HG03521 (cell line): ENCODE measurements at regions not wholly inside any gene's neighbourhood (a gene's known extent, or its start where the extent isn't known, plus 50 kb on each side); places are given as distances from the start of the nearest gene placed in this dataset.
"Not testable (repeated sequence)": the region's sequence is repeated elsewhere in the genome, so short reads cannot be mapped to it uniquely, and the experiment has no call there.

ENCODE experiments used
- ATAC-seq: cut with Tn5 transposase; IDR thresholded peaks from one replicate; pipeline ENCODE4 v1.9.1; 2021; ENCODE audit warnings: mild to moderate bottlenecking, moderate library complexity; ENCODE audit not compliant: unreplicated experiment

DNA sequence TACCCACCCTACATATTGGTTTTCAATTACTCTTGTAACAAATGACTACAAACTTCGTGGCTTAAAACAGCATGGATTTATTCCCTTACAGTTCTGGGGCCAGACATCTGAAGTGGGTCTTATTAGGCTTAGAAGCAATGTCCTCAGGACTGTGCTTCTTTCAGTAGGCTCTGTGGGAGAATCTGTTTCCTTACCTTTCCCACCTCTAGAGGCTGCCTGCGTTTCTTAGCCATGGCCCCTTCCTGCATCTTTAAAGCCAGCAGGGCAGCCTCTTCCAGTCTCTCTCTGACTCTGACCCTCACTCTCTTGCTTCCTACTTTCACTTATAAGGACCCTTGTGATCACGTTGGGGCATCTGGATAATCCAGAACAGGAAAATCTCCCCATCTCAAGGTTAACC is 252.5 kb upstream of the PGRMC2 start:
- no peak for ATAC-seq

DNA sequence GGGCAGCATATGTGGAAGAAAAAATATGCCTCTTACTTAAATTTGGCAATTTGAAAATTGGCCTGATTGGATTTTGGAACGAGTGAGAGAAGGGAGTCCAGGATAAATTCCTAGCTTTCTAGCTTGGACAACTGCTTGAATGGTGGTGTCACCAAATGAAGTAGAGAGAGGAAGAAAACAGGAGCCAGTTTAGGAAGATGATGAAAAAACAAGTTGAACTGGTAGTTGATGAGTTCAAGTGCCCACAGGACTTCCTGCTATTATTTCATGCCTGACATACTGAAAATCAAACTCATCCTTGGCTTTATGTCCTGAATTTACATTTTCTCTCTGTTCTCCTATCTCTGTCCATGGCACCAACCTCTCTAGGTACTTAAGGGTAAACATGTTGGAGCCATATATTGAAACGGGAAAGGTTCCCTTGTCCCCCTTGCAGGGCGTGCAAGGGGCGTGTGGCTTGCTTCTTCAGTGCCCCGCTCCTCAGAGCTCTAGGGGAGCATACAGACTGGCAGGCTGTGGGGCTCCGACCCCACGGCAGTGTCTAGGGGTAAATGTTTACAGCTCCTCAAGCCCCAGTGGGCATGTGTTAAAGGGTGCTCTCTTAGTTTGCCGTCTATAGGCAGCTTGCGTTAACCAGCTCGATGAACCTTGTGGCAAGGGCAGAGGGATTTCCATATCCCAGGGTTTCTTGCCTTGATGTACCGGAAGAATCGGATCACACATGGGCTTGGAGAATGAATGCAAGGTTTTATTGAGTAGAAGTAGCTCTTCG is 250.7 kb upstream of the PGRMC2 start:
- ATAC-seq, result no peak

DNA sequence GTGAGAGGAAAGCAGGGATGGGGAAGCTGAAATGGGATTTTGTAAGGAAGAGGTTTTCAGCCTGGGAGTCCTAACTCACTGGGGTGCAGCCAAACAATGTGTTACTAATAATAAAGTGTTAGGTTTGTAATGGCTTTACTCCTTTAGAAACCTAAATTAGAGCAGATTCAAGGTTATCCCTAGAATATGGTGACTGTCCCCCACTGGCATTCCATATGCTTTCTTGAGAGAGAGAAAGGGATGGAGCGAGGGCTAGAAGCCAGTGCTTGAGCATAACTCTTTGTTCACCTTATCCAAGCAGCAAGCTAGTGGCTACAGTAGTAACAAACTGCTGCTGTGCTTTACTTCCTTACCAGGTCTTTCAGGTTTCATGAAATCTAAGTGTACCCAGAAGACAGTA is 249.1 kb upstream of the PGRMC2 start:
- ATAC-seq, result no peak

DNA sequence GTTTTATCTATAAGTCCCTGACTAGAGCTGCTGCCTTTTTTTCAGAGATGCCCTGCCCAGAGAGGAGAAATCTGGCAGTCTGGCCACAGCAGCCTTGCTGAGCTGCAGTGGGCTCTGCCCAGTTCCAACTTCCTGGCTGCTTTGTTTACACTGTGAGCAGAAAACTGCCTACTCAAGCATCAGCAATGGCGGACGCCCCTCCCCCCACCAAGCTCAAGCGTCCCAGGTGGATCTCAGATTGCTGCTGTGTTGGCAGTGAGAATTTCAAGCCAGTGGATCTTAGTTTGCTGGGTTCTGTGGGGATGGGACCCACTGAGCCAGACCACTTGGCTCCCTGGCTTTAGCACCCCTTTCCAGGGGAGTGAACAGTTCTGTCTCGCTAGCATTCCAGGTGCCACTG is 247.9 kb upstream of the PGRMC2 start:
- ATAC-seq, result not testable (repeated sequence)

DNA sequence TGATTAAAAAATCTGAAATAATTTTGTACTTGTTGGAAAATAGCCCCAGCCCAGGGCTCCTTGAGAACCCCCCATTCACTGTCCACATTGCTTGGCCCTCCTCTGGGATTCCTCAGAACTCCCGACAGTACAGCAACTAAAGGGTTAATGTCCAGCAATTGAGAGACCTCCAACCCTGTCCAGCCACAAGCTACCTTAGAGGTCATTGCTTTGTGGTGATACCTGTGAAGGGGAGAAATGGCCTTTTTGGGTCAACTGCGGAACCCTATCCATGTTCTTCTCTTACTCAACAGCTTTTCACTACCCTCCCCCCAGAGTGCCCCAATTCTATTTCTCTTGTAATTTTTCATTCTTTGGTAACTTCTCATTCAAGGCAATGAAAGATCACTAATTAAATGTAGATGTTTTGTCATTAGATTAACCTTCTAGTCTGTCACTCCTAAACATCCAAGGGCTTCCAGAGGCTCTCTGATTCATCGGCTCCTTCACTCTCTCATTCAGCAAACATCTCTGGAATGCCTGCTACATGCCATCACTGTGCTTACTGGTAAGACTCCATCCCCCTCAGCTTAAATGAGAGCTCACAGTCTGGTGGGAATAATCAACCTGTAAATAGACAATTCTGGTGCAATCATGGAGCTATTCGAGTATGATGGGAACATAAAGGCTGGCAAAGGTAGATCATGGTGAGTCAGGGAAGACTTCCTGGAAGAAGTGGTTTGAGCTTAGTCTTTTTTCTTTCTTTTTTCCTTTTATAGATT is 241.4 kb upstream of the PGRMC2 start:
- ATAC-seq, result no peak

DNA sequence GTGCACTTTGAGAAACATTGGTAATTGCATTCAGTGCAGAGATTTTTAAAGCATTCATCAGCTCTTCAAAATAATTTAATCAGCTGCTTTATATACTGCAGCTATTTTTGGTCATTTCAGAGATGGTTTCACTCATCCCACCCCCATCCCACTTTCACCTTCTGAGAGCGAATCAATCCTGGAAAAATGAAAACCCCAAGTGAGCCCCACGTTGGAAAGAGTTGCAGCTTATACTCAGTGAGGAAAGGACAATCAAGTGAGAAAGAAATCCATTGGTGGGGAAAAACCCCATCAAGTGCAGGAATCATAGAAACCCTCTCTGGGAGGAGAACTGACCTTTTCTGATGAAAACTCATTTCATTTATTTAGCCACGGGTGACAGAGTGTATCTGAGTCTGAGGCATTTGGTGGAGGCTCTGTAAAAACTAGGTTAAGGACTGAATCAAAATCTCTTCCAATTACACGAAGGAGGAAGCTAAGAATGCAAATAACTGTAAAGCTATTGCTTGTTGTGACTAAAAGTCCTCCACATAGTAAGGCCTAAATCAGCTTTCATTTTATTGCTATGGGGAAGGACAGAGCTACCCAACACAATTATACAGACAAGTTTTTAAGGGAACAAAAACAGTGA is 240.4 kb upstream of the PGRMC2 start:
- no peak for ATAC-seq

DNA sequence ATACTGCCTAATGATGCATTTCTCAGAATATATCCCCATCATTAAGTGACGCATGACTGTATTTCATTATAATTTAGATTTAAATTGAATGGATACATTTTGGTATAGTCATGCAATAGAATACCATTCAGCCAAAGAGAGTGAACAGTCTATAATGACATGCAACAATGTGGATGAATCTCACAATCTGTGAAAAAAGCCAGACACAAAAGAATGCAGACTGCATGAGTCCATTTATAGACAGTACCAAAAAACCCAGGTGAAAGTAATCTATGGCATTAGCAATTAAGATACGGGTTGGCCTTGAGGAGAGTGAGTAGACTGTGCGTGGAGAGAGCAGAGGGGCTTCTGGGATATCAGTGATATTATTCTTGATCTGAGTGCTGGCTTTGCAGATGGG is 239.7 kb upstream of the PGRMC2 start:
- no peak for ATAC-seq

DNA sequence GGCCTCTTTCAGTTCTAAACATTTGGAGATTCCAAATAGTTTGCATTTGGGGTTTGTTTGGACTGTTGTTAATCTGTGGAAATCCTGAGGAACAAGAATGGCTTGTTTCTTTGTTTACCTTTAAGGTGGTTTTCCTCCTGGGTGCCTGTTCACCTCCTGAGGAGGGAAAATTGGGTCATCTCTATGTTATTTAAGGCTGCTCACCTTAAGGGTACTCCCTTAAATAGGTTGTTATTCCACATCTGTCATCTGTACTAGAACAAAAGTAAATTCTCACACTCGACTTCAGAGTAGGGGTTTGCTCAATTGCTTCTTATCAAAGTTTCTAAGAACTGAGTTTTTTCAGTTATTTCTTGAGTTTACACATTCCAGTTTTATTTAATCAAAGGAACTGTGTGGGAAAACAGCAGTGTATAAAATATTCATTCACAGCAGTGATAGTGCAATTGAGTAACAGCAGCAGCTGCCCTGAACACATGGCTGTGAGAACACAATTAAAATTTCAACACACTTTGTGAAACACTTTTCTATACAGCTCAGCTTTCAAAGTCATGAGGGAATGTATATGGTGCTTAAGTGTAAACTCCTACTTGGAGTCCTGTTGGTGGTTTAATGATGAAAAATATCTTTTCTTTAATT is 238.5 kb upstream of the PGRMC2 start:
- ATAC-seq, result no peak

DNA sequence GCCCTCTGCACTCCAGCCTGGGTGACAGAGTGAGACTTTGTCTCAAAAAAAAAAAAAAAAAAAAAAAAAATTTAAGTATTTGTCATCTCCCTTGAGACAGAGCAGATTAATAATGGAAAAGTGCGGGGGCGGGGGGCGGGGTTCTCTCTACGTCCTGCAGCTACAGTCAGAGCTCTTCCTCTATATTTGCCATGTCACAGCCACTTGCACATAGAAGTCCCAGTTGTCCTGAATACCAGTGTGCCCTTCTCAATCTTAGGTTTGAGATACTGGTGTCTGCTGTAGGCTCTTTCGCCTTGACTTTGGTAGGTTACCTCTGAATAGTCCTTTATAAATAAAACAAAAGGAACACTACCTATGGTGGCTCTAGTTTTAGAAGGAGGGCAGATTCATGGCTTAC is 237.8 kb upstream of the PGRMC2 start:
- no peak for ATAC-seq

DNA sequence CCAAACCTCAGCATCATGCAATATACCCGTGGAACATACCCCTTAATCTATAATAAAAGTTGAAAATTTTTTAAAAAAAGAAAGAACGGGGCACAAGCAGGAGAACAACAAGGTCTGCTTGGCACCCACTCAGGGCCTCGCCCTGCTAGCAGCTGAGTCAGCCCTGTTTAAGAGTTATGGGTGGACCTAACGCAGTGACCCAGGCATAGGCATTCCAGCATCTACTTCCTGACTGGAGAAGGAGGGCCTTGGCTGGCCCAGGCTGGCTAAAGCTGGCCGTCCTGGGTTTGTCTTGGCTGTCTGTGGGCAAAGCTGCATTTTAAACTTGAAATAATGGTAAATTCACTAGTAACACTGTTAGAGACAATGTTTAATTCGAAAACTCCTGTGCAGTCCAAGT is 236.7 kb upstream of the PGRMC2 start:
- ATAC-seq, result no peak

DNA sequence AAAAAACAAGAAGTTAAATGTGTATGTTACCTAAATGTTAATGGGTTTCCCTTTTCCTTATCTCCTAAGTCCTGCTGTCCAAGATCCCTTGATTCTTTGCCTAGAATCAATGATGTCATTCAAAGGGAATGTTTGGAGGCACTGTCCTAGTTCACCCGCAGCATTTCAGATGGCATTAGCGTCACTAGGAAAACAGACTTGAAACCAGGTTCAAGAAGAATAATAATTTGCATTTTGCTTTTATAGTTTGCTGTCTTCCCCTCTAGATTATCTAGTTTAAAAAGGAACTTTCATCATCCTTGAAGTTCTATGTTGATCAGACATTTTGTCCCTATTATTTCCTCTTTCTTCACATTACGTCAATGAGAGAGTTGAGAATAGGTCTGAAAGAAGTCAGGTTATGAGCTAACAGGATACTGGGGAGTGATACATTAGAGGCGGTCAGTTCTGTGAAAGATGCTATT is 234.1 kb upstream of the PGRMC2 start:
- ATAC-seq, result no peak

DNA sequence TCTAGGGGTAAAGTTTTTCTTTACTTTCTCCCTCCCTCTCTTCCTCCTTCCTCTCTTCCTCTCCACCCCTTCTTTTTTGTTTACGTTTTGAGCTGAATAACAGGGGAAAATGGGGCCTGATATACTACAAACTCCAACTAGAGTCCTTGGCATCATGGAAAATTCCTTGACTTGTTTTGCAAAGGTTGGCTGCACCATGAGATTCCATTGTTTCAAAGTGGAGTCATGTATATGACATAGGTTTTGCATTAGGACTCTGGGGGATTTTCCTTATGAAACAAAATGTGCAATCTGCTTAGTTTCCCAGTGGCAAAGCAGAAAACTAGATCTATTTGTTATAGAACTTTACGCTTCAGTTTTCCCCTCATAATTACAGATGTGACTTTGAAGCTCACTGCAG is 233.5 kb upstream of the PGRMC2 start:
- ATAC-seq, result no peak

DNA sequence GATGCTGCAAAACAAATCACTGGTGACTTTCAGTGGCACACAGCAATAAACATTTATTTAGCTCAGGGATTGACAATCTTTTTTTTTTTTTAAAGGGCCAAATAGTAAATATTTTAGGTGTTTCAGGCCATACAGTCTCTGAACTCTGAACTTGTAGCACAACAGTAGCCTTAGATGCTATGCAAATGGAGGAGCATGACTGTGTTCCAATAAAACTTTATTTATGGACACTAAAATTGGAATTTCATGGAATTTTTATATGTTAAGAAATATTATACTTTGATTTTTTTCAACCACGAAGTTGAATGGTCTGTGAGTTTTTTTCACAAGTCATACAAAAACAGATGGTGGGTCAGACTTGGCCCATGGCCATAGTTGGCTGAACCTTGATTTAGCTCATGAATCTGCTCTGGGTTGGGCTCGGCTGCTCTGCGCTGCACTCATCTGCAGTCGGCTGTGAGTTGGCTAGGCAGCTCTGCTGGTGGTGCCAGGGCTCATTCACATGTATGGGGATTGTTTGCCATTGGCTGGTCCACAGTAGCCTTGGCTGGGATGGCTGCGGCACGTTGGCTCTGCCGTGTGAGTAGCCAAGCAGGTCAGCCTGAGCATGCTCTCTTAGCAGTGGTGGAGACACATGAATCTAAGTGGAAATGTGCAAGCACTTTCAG is 231.7 kb upstream of the PGRMC2 start:
- no peak for ATAC-seq

DNA sequence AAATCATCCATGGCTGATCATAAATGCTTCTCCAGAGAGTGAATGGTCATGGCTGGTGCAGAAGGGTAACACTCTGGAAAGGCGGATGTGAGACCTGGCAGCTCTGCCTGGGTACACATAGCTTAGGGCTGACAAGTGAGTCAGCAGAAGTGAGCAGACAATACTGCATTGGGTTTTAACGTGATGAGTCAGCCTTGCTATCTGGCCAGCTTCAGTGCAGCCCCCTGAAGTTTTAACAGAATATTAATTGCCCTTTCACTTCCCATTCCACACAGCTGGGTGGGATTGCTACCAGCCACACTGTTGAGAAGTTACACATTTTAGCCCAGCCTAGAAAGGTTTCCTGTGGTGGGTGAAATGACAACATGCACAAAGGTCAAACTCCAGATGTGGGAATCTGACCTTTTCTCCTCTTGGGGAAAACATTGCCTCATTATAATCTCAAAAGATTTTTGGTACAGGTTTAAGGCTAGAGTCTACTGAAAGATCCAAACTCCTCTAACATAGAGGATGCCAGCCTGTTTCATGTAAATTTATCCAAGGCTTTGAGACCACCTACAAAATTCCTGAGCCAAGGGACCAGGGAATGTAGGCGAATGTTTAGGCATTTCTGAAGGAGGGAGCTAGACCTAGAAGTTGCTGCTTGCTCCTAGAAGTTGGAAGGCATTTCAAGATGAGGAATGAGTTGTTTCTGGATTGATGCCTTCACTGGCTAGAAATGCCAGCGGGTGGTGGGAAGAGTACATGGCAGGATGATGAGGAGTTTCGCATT is 230.3 kb upstream of the PGRMC2 start:
- ATAC-seq, result peak; percentile 95

DNA sequence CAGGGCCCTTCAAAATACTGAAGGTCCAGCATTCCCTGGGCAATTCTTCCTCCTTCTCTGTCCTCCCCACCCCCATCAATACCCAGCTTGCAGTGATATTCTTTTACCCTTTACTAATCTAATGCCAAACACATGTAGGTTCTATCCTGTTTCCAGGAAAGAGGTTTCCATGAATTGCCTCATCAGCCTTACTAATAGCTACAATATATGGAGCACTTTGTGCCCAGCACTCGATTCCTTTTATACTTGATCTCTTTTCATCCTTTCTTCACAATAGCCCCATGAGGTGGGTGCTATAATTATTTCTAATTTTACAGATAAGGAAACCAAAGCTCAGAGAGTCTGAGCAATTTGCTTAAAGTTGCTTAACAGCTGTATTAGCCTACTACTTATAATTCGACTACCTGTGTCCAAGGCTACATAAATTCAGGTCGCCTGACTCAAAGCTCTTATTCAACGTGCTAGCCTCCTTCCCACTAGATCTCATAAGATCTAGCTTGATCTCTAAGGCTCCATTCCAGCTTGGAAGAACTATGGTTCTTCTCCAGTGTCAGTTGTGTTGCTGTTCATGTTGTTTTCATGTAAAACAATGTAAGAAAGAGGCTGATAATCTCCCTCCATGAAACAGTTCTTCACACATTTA is 229.6 kb upstream of the PGRMC2 start:
- peak; percentile 1 for ATAC-seq

DNA sequence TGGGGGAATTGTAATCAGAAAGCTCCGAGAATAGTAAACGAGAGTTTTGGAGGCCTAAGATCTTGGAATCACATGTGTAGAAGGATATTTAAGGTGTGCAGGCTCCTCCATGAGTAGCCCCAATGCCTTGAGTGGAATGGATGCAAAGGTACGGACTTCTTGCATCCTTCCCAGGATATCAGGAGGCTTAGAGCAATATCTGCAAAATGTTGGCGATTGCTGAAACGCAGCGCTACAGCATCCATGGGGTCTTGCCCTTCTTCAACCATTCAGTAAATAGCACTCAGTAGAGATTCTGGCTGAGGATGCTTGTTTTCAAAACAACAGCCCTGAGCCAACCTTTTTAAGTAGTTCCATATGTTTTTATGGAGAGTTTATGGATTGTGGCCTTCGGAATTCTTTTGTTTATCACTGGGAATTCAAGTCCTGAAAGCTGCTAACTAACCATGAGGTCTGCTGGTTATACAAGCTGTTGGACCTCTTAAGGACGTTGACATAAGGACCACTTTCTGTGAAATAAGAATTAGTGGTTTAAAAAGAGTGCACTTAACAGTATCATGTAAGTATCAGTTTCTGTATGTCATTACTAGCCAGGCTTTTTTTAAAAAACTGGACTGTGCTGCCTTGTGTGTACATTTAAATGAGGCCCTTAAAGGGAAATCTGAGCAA is 228.8 kb upstream of the PGRMC2 start:
- ATAC-seq, result peak; percentile 48

DNA sequence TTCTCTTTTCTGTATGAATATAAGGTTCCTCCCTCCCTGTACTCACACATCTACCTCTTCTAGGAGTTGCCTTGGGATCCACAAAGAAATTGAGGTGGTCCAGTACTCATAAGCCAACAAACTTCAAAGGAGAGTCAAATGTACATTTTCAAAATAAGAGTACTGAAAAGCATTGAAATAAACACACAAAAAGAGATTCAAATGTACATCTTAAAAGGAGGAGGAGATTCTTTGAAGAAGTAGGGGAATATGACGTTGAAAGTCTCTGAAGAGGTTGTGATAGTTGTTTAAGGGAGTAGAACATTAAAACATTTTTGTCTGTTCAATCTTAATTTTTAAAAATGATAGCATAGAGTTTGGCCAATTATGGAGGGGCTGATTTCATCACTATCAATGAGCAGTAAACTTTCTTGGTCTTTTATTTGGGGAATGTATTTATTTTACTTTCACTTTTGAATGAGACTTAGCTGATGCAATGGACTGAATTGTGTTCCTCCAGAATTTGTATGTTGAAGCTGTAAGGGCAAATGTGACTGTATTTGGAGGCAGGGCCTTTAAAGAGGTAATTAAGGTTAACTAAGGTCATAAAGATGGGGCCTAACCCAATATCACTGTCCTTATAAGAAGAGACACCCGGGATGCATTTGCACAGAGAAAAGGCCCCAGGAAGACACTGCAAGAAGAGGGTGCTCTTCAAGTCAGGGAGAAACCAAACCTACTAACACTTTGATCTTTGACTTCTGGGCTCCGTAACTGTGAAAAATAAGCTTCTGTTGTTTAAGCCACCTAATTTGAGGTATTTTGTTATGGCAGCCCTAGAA is 226.3 kb upstream of the PGRMC2 start:
- no peak for ATAC-seq

DNA sequence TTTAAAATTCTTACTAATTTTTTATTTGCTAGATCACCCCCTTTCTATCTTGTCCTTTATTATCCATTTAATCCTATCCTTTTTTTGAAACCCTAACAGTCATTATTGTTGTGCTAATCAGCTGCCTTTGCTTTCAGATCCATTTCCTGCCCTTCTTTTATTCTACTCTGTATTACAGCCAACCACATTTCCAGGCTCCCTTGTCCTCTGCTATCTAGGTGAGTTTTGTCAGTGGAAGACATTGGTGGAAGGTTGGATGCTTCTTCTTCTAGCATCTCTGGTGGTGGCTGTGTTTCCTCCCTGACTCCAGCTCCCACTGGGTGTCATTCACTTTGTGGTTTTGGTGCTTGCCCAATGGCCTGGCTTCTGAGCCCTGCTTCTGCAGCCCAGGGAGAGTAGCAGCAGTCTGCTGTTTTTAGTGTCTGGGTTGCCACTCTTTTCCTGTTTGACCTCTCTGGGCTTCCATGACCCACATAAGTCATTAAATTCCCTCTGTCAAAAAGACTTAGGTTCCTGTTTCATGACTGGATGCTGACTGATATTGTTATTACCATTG is 225.2 kb upstream of the PGRMC2 start:
- ATAC-seq, result no peak
